ENCODE measurements at regions not wholly inside any gene's neighbourhood (a gene's known extent, or its start where the extent isn't known, plus 50 kb on each side); places are given as distances from the start of the nearest gene placed in this dataset.

DNA sequence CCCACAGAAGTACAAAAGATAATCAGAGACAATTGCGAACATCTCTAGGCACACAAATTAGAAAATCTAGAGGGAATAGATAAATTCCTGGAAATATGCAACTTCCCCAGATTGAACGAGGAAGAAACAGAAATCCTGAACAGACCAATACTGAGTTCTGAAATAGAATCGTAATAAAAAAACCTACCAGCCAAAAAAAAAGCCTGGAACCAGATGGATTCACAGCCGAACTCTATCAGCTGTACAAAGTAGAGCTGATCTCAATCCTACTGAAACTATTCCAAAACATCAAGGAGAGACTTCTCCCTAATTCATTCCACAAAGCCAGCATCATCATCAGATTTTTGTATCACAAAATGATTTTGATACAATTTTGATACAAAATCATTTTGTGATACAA, 206.4 kb downstream of the REEP3 start:
- TF ChIP-seq ZNF114 (CRISPR knock-in tag; IDR thresholded peaks at IDR 0.05), result no peak
- TF ChIP-seq, protein P1, sequence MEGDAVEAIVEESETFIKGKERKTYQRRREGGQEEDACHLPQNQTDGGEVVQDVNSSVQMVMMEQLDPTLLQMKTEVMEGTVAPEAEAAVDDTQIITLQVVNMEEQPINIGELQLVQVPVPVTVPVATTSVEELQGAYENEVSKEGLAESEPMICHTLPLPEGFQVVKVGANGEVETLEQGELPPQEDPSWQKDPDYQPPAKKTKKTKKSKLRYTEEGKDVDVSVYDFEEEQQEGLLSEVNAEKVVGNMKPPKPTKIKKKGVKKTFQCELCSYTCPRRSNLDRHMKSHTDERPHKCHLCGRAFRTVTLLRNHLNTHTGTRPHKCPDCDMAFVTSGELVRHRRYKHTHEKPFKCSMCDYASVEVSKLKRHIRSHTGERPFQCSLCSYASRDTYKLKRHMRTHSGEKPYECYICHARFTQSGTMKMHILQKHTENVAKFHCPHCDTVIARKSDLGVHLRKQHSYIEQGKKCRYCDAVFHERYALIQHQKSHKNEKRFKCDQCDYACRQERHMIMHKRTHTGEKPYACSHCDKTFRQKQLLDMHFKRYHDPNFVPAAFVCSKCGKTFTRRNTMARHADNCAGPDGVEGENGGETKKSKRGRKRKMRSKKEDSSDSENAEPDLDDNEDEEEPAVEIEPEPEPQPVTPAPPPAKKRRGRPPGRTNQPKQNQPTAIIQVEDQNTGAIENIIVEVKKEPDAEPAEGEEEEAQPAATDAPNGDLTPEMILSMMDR (conservative IDR thresholded peaks at IDR 0.05; ENCODE audit: low read depth in 2 of 2), result no peak
- no peak for TF ChIP-seq EZH2 (IDR thresholded peaks at IDR 0.05; ENCODE audit: low read depth, unreplicated experiment)
- TF ChIP-seq EZH2phosphoT487 (IDR thresholded peaks at IDR 0.05; ENCODE audit: unreplicated experiment), result no peak
